ENCODE measurements at regions not wholly inside any gene's neighbourhood (a gene's known extent, or its start where the extent isn't known, plus 50 kb on each side); places are given as distances from the start of the nearest gene placed in this dataset.

DNA sequence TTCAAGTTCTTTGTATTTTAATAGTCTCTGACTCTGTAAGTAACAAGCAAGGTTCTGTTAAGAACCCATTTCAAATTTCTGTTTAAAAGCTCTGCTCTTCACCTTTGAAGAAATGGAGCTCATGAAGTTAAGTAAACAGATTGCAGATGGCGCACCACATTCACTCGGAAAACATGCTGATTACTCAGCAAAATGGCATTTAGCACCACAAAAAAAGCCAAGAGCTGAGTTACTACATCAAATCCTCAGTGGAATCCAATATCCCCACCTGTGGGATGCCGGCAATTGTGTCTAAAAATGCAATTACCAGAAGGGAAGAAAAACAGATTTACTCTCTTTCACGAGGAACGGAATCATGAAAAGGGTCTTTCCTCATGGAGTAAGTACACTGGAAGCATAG is 758.0 kb downstream of the NTRK3 start:
- TF ChIP-seq, protein P1, sequence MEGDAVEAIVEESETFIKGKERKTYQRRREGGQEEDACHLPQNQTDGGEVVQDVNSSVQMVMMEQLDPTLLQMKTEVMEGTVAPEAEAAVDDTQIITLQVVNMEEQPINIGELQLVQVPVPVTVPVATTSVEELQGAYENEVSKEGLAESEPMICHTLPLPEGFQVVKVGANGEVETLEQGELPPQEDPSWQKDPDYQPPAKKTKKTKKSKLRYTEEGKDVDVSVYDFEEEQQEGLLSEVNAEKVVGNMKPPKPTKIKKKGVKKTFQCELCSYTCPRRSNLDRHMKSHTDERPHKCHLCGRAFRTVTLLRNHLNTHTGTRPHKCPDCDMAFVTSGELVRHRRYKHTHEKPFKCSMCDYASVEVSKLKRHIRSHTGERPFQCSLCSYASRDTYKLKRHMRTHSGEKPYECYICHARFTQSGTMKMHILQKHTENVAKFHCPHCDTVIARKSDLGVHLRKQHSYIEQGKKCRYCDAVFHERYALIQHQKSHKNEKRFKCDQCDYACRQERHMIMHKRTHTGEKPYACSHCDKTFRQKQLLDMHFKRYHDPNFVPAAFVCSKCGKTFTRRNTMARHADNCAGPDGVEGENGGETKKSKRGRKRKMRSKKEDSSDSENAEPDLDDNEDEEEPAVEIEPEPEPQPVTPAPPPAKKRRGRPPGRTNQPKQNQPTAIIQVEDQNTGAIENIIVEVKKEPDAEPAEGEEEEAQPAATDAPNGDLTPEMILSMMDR (IDR thresholded peaks at IDR 0.05; ENCODE audit: control insufficient read depth, extremely low read depth, insufficient read depth) = no peak
- no peak for DNase-seq (ENCODE audit: low read depth)
- H3K4me3 ChIP-seq (ENCODE audit: low read depth, low read length) = no peak overlapping the region

DNA sequence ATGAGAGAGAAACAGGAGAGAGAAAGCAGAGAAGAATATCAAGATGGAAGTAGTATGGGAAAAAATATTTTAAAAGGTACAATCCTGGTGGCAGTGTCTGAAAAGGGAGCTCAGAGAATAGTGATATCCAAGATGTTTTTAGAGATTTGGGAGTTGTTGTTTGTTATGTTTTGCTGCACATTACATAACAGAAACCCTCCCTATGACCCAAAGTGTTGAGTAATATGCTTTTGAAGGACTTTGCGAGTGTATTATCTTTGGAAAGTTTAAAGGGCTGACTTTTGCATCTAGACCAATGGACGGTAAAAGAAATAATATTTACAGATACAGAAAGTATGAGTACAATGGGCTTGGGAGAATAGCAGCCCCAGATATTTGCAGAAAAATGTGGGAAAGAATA is 759.7 kb downstream of the NTRK3 start:
- TF ChIP-seq, protein P1 (IDR thresholded peaks at IDR 0.05; ENCODE audit: control insufficient read depth, extremely low read depth, insufficient read depth) = no peak
- H3K4me3 ChIP-seq (ENCODE audit: low read depth, low read length) = no peak overlapping the region
- DNase-seq (ENCODE audit: low read depth) = no peak

DNA sequence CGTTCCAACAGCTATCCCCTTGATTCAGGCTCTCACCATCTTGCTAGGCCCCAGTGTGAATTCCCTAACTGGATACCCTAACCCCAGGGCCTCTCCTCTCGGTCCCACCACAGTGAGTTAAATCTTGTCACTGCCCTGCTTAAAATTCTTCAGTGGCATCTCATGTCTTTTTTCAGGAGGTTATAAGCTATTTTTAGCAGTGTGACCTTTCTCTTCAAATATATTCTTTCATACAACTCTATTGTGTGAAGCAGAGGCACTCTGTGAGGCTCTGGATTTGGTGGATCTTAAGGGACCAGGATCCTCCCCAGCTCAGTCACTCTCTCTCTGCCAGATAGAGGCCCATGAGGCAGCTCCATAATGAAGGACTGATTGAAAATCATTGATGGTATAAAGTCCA is 760.4 kb downstream of the NTRK3 start:
- no peak overlapping the region for H3K4me3 ChIP-seq (ENCODE audit: low read depth, low read length)
- TF ChIP-seq, protein P1 (IDR thresholded peaks at IDR 0.05; ENCODE audit: control insufficient read depth, extremely low read depth, insufficient read depth) = no peak
- no peak for DNase-seq (ENCODE audit: low read depth)

DNA sequence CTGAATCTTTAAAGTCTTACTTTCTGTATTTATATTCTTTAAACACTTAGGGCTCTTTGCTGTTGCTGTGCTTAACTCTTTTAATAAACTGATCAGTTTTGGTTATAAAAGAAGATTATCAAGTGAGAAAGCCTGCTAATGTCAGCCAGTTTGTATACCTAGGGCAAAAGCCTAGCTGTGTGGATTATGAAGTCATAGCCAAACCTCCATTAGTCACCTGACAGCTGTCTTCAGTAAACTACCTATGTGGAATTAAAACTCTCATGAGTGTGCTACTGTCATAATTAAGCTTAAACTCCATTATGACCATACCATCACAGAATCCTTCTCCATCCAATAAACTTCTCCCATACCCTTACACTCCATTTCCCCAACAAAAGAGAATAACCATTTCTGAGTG is 762.7 kb downstream of the NTRK3 start:
- no peak for DNase-seq (ENCODE audit: low read depth)
- H3K4me3 ChIP-seq (ENCODE audit: low read depth, low read length) = no peak overlapping the region
- TF ChIP-seq, protein P1 (IDR thresholded peaks at IDR 0.05; ENCODE audit: control insufficient read depth, extremely low read depth, insufficient read depth) = no peak

DNA sequence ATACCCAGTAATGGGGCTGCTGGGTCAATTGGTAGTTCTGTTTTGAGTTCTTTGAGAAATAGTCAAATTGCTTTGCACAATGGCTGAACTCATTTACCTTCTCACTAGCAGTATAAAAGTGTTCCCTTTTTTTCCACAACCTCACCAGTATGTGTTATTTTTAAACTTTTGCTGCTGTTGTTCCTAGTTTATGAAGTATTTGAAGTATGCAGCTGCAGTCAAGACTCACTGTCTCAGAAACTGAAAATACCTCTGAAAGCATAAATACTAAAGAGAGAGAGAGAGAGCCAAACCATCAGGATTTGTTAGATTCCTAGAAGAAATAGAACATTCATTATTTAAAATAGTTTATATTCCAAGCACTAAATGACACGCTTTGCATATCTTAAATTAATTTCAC is 764.2 kb downstream of the NTRK3 start:
- no peak for DNase-seq (ENCODE audit: low read depth)
- no peak overlapping the region for H3K4me3 ChIP-seq (ENCODE audit: low read depth, low read length)
- TF ChIP-seq, protein P1 (IDR thresholded peaks at IDR 0.05; ENCODE audit: control insufficient read depth, extremely low read depth, insufficient read depth) = no peak

DNA sequence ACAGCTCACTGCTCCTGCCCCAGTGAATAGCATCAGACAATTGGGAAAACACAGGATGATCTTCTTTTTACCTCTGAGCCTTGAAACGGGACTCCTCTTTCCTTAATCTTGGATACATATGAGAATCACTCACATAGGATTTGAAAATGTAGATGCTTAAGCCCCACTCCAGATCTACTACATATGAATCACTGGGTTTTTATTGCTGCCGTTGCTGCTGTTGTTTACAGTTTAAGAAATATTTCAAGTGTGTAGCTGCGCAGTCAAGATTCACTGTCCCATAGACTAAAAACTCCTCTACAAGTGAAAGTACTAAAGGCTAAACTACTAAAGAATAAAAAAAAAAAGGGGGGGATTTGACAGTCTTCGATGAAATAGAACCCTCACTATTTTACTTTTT is 765.9 kb downstream of the NTRK3 start:
- no peak overlapping the region for H3K4me3 ChIP-seq (ENCODE audit: low read depth, low read length)
- TF ChIP-seq, protein P1 (IDR thresholded peaks at IDR 0.05; ENCODE audit: control insufficient read depth, extremely low read depth, insufficient read depth) = no peak
- DNase-seq (ENCODE audit: low read depth) = no peak

DNA sequence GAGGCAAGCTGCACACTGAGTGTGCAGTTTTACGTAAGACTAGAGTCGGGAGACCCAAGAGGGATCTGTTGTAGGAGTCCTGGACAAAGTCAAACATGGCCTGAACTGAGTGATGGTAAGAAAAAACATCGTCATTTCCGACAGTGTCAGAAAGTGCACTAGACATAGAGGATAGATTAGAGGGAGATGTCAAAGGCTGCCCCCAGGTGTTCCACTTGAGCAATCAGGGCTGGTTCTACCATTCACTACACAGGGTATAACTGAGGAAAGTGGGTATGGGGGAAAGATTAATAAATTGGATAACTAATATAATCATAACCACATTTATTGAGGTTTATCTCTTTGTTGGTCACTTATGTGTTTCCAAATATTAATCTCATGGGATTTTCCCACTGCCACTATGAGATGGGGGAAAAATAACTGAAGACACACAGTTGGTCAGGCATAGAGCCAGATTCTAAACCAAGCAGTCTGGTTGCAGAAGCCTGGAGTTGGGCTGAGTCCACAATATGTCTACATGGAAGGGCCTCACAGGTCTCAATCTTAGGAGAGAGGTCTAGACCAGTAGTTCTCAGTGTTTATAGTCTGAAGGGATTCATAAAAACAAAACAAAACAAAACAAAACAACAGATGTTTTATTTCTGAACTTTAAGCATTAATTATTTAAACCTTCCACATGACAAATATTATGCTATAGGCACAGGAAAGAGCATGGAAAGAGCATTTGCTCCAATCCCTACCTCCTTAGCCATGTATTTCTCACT is 766.5 kb downstream of the NTRK3 start:
- H3K4me3 ChIP-seq (ENCODE audit: low read depth, low read length) = no peak overlapping the region
- TF ChIP-seq, protein P1 (IDR thresholded peaks at IDR 0.05; ENCODE audit: control insufficient read depth, extremely low read depth, insufficient read depth) = no peak
- DNase-seq (ENCODE audit: low read depth) = no peak
